OCI-LY1 (cell line): ENCODE measurements at regions not wholly inside any gene's neighbourhood (a gene's known extent, or its start where the extent isn't known, plus 50 kb on each side); places are given as distances from the start of the nearest gene placed in this dataset.

Source experiments
- CTCF ChIP-seq: fragments of 200-600 bp; sonication (generic), shearing (Covaris generic); IDR thresholded peaks from 2 replicates; pipeline ENCODE4 v1.5.1; 2017; ENCODE audit warnings: mild to moderate bottlenecking, antibody characterized with exemption, low read length, moderate library complexity, mixed read lengths
- EZH2 ChIP-seq: fragments of 200-600 bp; sonication (generic), shearing (Covaris generic); IDR thresholded peaks from 2 replicates; pipeline ENCODE4 v1.8.0; 2017; ENCODE audit warnings: borderline replicate concordance, mixed run types, mild to moderate bottlenecking, antibody characterized with exemption, low read length, moderate library complexity, mixed read lengths

DNA sequence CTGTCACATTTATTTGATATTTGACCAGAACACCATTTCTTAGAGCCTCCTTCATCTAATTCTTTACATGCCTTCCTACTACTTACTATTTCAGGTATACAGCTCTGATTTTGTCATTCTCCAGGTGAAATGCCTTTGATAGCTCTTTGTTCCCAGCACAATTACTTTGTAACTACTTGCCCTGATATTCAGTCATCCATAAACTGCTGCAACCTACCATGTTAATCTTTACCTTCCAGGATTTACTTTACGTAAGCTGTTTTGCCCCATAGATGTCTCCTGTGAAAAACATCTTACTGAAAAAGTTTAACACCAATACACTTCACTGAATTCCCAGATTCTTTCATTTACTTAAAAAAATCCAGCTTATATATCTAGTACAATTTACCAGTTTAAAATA lies 443.8 kb upstream of the CYLC2 start:
- TF ChIP-seq CTCF = no peak
- no peak for TF ChIP-seq EZH2
